HepG2 (cell line): ENCODE measurements at regions not wholly inside any gene's neighbourhood (a gene's known extent, or its start where the extent isn't known, plus 50 kb on each side); places are given as distances from the start of the nearest gene placed in this dataset.

ENCODE experiments used
- ATAC-seq: fragments of 200-7000 bp; cut with Tn5 transposase; 3 replicates; pipeline ENCODE4 v1.9.1; 2020; ENCODE audit warnings: mild to moderate bottlenecking, moderate library complexity
- BruUV-seq: library from RNA; stranded (reverse); fragments of 400-500 nt; replicated peaks from 2 replicates; lab custom pipeline; 2021; lab: Mats Ljungman, UMichigan
- CTCF ChIA-PET: fragments of 300-600 bp; formaldehyde crosslinking; extraction: SDS; loops from one replicate; lab custom pipeline; 2021; ENCODE audit warnings: low total read pairs, inconsistent platforms, low intra/inter-chr PET ratio; lab: Yijun Ruan, JAX
- POLR2A ChIA-PET: fragments of 350-600 bp; sonication (Branson Sonifier 250); formaldehyde crosslinking; loops from one replicate; lab custom pipeline; 2020; ENCODE audit warnings: antibody characterized with exemption, inconsistent platforms; lab: Yijun Ruan, JAX
- DNase-seq: peaks from one replicate; pipeline ENCODE4 v3.0.0-alpha.2; 2015; ENCODE audit warnings: low spot score
- FAIRE-seq: peaks from 3 replicates; lab custom pipeline; 2011; peaks lifted over from hg19 to GRCh38; lab: Jason Lieb, UNC
- H2AFZ ChIP-seq: one replicate; pipeline ENCODE4 v1.6.1; 2011; ENCODE audit warnings: low read length, inconsistent platforms
- H3K27ac ChIP-seq: fragments of 300-600 bp; 3 replicates; pipeline ENCODE4 v1.8.0; 2011; ENCODE audit warnings: mixed run types, mild to moderate bottlenecking, mixed read lengths, low read length, inconsistent platforms; ENCODE audit not compliant: insufficient read depth; ENCODE audit errors: extremely low read length
- H3K27me3 ChIP-seq, 2 experiments: fragments of 200-600 bp in 1 of 2; 2 replicates in 1 of 2; 3 replicates in 1 of 2; pipeline versions ENCODE4 v1.6.0 to v1.8.0; 2011; ENCODE audit warnings: low read length in 2 of 2, mild to moderate bottlenecking in 2 of 2, moderate library complexity in 2 of 2, inconsistent platforms in 1 of 2; ENCODE audit not compliant: insufficient read depth in 2 of 2, control insufficient read depth in 1 of 2
- H3K36me3 ChIP-seq, 2 experiments: fragments of 200-600 bp in 1 of 2; replicated peaks in 1 of 2; 2 replicates in 1 of 2; 3 replicates in 1 of 2; pipeline versions ENCODE4 v1.5.1 to v1.8.0; 2011; ENCODE audit warnings: low read length in 2 of 2, inconsistent platforms in 1 of 2; ENCODE audit not compliant: insufficient read depth in 2 of 2, control insufficient read depth in 1 of 2
- H3K4me1 ChIP-seq: 2 replicates; pipeline ENCODE4 v1.5.1; 2012; ENCODE audit warnings: low read length, inconsistent platforms; ENCODE audit not compliant: insufficient read depth
- H3K4me2 ChIP-seq: 2 replicates; pipeline ENCODE4 v1.6.0; 2011; ENCODE audit warnings: low read depth, low read length, inconsistent platforms
- H3K4me3 ChIP-seq, 3 experiments: fragments of 200-600 bp in 1 of 3; sonication (generic), shearing (Covaris generic) in 1 of 3; replicated peaks in 1 of 3; 2 replicates each; pipeline ENCODE4 v1.5.1; 2011 to 2016; ENCODE audit warnings: low read length in 3 of 3, inconsistent platforms in 2 of 3, low read depth in 2 of 3, mild to moderate bottlenecking in 2 of 3, control low read depth in 1 of 3, mixed read lengths in 1 of 3; ENCODE audit not compliant: insufficient read depth in 1 of 3
- H3K79me2 ChIP-seq: one replicate; pipeline ENCODE4 v1.6.1; 2011; ENCODE audit warnings: low read length, inconsistent platforms; ENCODE audit not compliant: insufficient read depth
- H3K9ac ChIP-seq: 2 replicates; pipeline ENCODE4 v1.6.0; 2011; ENCODE audit warnings: mild to moderate bottlenecking, low read depth, low read length, inconsistent platforms; ENCODE audit not compliant: insufficient read depth
- H3K9me3 ChIP-seq: 2 replicates; pipeline ENCODE4 v1.5.1; 2012; ENCODE audit warnings: mild to moderate bottlenecking, low read length
- H4K20me1 ChIP-seq: 2 replicates; pipeline ENCODE4 v1.6.0; 2011; ENCODE audit warnings: inconsistent platforms, mild to moderate bottlenecking, low read length, moderate library complexity; ENCODE audit not compliant: insufficient read depth
- ATF4 ChIP-seq, 2 experiments: fragments of 450-650 bp in 1 of 2; sonication (generic) in 1 of 2; formaldehyde crosslinking; IDR thresholded peaks; 2 replicates each; pipeline versions ENCODE4 v1.5.0 to v1.8.0; 2020 to 2022; ENCODE audit warnings: mild to moderate bottlenecking in 1 of 2, missing genetic modification reagents in 1 of 2
- BCL6 ChIP-seq: IDR thresholded peaks from 2 replicates; pipeline ENCODE4 v1.6.1; 2016; ENCODE audit warnings: missing genetic modification reagents, missing compliant biosample characterization
- BCLAF1 ChIP-seq: fragments of 450-650 bp; IDR thresholded peaks from 2 replicates; pipeline ENCODE4 v1.6.1; 2017; ENCODE audit warnings: mild to moderate bottlenecking
- CEBPZ ChIP-seq: IDR thresholded peaks from 2 replicates; pipeline ENCODE4 v1.6.1; 2012; ENCODE audit warnings: low read length, improper control_type of control experiment
- DPF2 ChIP-seq: sonication (generic); formaldehyde crosslinking; IDR thresholded peaks from 2 replicates; pipeline ENCODE4 v1.4.0; 2020; ENCODE audit warnings: mild to moderate bottlenecking, low read depth, missing genetic modification reagents, borderline replicate concordance
- GTF3A ChIP-seq: sonication (generic); formaldehyde crosslinking; conservative IDR thresholded peaks from 2 replicates; pipeline ENCODE4 v1.4.0; 2020; ENCODE audit warnings: mild to moderate bottlenecking, missing genetic modification reagents
- HMG20A ChIP-seq: IDR thresholded peaks from 2 replicates; pipeline ENCODE4 v1.6.1; 2016; ENCODE audit warnings: borderline replicate concordance
- HMGA1 ChIP-seq: sonication (generic); formaldehyde crosslinking; conservative IDR thresholded peaks from 2 replicates; pipeline ENCODE4 v1.4.0; 2020; ENCODE audit warnings: missing genetic modification reagents
- PATZ1 ChIP-seq: sonication (generic); formaldehyde crosslinking; IDR thresholded peaks from 2 replicates; pipeline ENCODE4 v1.4.0; 2020; ENCODE audit warnings: missing genetic modification reagents
- RFXAP ChIP-seq: sonication (generic); formaldehyde crosslinking; IDR thresholded peaks from 2 replicates; pipeline ENCODE4 v1.4.0; 2020; ENCODE audit warnings: missing genetic modification reagents, borderline replicate concordance
- SAP130 ChIP-seq: IDR thresholded peaks from 2 replicates; pipeline ENCODE4 v1.6.1; 2016; ENCODE audit warnings: low read depth
- SMAD1 ChIP-seq: sonication (generic); formaldehyde crosslinking; IDR thresholded peaks from 2 replicates; pipeline ENCODE4 v1.4.0; 2020; ENCODE audit warnings: missing genetic modification reagents, low read depth, mild to moderate bottlenecking, borderline replicate concordance
- ZNF264 ChIP-seq: sonication (generic); formaldehyde crosslinking; IDR thresholded peaks from 2 replicates; pipeline ENCODE4 v1.4.0; 2020; ENCODE audit warnings: missing genetic modification reagents
- ZNF33B ChIP-seq: sonication (generic); formaldehyde crosslinking; IDR thresholded peaks from 2 replicates; pipeline ENCODE4 v1.5.1; 2020; ENCODE audit warnings: mild to moderate bottlenecking, missing genetic modification reagents
- ZNF614 ChIP-seq: IDR thresholded peaks from 2 replicates; pipeline ENCODE4 v1.6.1; 2018; ENCODE audit warnings: missing biosample characterization, missing genetic modification reagents, inconsistent platforms, borderline replicate concordance
- ZNF644 ChIP-seq: IDR thresholded peaks from 2 replicates; pipeline ENCODE4 v1.6.1; 2016; ENCODE audit warnings: low read depth
- ZNF788 ChIP-seq: sonication (generic); formaldehyde crosslinking; IDR thresholded peaks from 2 replicates; pipeline ENCODE4 v1.5.0; 2020; ENCODE audit warnings: mild to moderate bottlenecking, missing genetic modification reagents, borderline replicate concordance
- ZSCAN22 ChIP-seq: sonication (generic); formaldehyde crosslinking; IDR thresholded peaks from 2 replicates; pipeline ENCODE4 v1.4.0; 2020; ENCODE audit warnings: mild to moderate bottlenecking, missing genetic modification reagents
- in situ Hi-C: cut with HindIII; loops from 2 replicates; pipeline ENCODE4 v1.10.0; 2017; ENCODE audit warnings: low pct_unique_long_range_greater_than_20kb; ENCODE audit not compliant: extremely low pct_ligation_motif_present
- intact Hi-C: fragments of 100-400 bp; cut with micrococcal nuclease; formaldehyde crosslinking; loops from one replicate; pipeline ENCODE4 v1.10.0; 2022; ENCODE audit not compliant: unreplicated experiment

GRCh38 chr12:40559865-40560264 lies 132.4 kb upstream of the CNTN1 start:
- H3K9ac ChIP-seq, result no peak overlapping the region
- DNase-seq, result no peak
- TF ChIP-seq HMGA1 (CRISPR knock-in tag) (no peak), PATZ1 (CRISPR knock-in tag) (no peak), ZNF614 (CRISPR knock-in tag) (no peak), ZSCAN22 (CRISPR knock-in tag) (no peak), ZNF644 (CRISPR knock-in tag) (no peak), BCLAF1 (no peak), SMAD1 (CRISPR knock-in tag) (no peak), ATF4 (CRISPR knock-in tag; IDR thresholded peaks at IDR 0.05) (no peak), ZNF264 (CRISPR knock-in tag) (no peak), SAP130 (no peak), RFXAP (CRISPR knock-in tag) (no peak), CEBPZ (no peak), GTF3A (CRISPR knock-in tag) (no peak), DPF2 (CRISPR knock-in tag) (no peak), ZNF33B (CRISPR knock-in tag) (no peak), BCL6 (CRISPR knock-in tag) (no peak), ZNF788 (CRISPR knock-in tag) (no peak), HMG20A (CRISPR knock-in tag) (no peak)
- TF ChIP-seq, all 625 proteins: peak for 0
- Histone ChIP-seq H3K27me3 (no peaks in the 10 kb centered on the region), H3K36me3 (no peaks in the 10 kb centered on the region), H3K4me3 (no peak overlapping the region), H3K79me2 (no peaks in the 10 kb centered on the region), H2AFZ (no peak overlapping the region), H3K27ac (no peak overlapping the region), H3K4me2 (no peak overlapping the region), H3K9me3 (peaks cover 15% of the 10 kb centered on the region), H4K20me1 (no peaks in the 10 kb centered on the region), H3K4me1 (no peaks in the 10 kb centered on the region)
- FAIRE-seq (no peak), ATAC-seq (no peak)
- in situ Hi-C loops, result no loop called here
- POLR2A ChIA-PET, result no interaction called here
- no TSS peak for BruUV-seq
- intact Hi-C loops, result no loop called here
- CTCF ChIA-PET, result no interaction called here
